Loucy (cell line): ENCODE measurements at regions not wholly inside any gene's neighbourhood (a gene's known extent, or its start where the extent isn't known, plus 50 kb on each side); places are given as distances from the start of the nearest gene placed in this dataset.

Experiments used
- H2AFZ ChIP-seq: fragments of 200-600 bp; sonication (generic); 2 replicates; pipeline ENCODE4 v1.6.0; 2016; ENCODE audit warnings: antibody characterized with exemption, mild to moderate bottlenecking, low read length, moderate library complexity
- H3F3A ChIP-seq: fragments of 200-600 bp; 2 replicates; pipeline ENCODE4 v1.6.0; 2016; ENCODE audit warnings: antibody characterized with exemption, low read depth, mild to moderate bottlenecking
- H3K27me3 ChIP-seq: fragments of 200-600 bp; sonication (generic); 2 replicates; pipeline ENCODE4 v1.6.1; 2014; ENCODE audit warnings: low read length, mild to moderate bottlenecking; ENCODE audit not compliant: insufficient read depth, poor library complexity, severe bottlenecking
- H3K36me3 ChIP-seq: fragments of 200-600 bp; sonication (generic); 2 replicates; pipeline ENCODE4 v1.6.1; 2016; ENCODE audit warnings: low read length; ENCODE audit not compliant: insufficient read depth
- H3K4me1 ChIP-seq: fragments of 200-600 bp; sonication (generic); 2 replicates; pipeline ENCODE4 v1.5.1; 2014; ENCODE audit warnings: low read length, mild to moderate bottlenecking; ENCODE audit not compliant: insufficient read depth, poor library complexity, severe bottlenecking
- H3K4me2 ChIP-seq: fragments of 200-600 bp; sonication (generic); 2 replicates; pipeline ENCODE4 v1.6.0; 2014; ENCODE audit warnings: antibody characterized with exemption, low read length, low read depth, mild to moderate bottlenecking; ENCODE audit not compliant: poor library complexity, severe bottlenecking
- H3K4me3 ChIP-seq: fragments of 200-600 bp; sonication (generic); 2 replicates; pipeline ENCODE4 v1.5.1; 2014; ENCODE audit warnings: low read length, mild to moderate bottlenecking, mixed read lengths; ENCODE audit not compliant: poor library complexity, severe bottlenecking
- H3K79me2 ChIP-seq: fragments of 200-600 bp; sonication (generic); 2 replicates; pipeline ENCODE4 v1.6.1; 2014; ENCODE audit warnings: low read length; ENCODE audit not compliant: insufficient read depth
- H3K9ac ChIP-seq: fragments of 200-600 bp; sonication (generic); 2 replicates; pipeline ENCODE4 v1.6.0; 2014; ENCODE audit warnings: mild to moderate bottlenecking, low read depth, low read length, moderate library complexity; ENCODE audit not compliant: poor library complexity, severe bottlenecking
- H3K9me2 ChIP-seq: fragments of 200-600 bp; sonication (generic); replicated peaks from 2 replicates; pipeline ENCODE4 v1.6.1; 2016; ENCODE audit warnings: low read depth, low read length, mixed read lengths
- H3K9me3 ChIP-seq: fragments of 200-600 bp; sonication (generic); 2 replicates; pipeline ENCODE4 v1.6.1; 2014; ENCODE audit warnings: mild to moderate bottlenecking, antibody characterized with exemption, low read length, low read depth; ENCODE audit not compliant: insufficient read depth
- H4K20me1 ChIP-seq: fragments of 200-600 bp; sonication (generic); 2 replicates; pipeline ENCODE4 v1.6.0; 2014; ENCODE audit warnings: antibody characterized with exemption, low read length, mild to moderate bottlenecking; ENCODE audit not compliant: insufficient read depth, poor library complexity, severe bottlenecking
- EZH2phosphoT487 ChIP-seq: fragments of 200-600 bp; IDR thresholded peaks from 2 replicates; pipeline ENCODE4 v1.6.1; 2018; ENCODE audit warnings: antibody characterized with exemption, mild to moderate bottlenecking, moderate library complexity, borderline replicate concordance
- TF ChIP-seq, protein P1 (sequence below): fragments of 200-600 bp; sonication (generic); conservative IDR thresholded peaks from 2 replicates; pipeline ENCODE4 v1.5.1; 2014; ENCODE audit warnings: mild to moderate bottlenecking, antibody characterized with exemption, low read length

DNA sequence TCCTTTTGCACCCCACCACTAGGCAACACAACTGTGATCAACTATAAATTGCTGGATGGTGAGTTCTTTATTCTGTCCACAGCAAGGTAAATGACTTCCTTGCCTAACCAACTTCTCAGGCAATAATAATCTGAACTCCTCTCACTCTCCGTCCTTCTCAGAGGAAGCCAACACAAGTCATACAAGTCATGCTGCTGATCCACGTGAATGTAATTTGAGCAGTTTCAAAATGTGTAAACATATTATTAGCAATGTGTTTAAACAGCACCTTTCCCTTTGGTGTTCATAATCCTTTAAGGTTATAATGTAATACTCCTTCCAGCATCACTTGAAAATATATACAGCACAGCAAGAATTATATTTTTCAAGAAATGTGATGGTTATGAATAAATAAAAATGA lies 127.9 kb downstream of the QRSL1 start:
- Histone ChIP-seq H3K9ac (peak overlapping the region; percentile 41), H3K27me3 (no peaks in the 10 kb centered on the region), H2AFZ (peak overlapping the region; percentile 9), H3K36me3 (no peaks in the 10 kb centered on the region), H3K4me2 (peak overlapping the region; percentile 63), H3K4me3 (peak overlapping the region; percentile 54), H3K9me3 (peaks cover 4% of the 10 kb centered on the region; the same call in 1 of the 2 replicates), H3K9me2 (no peaks in the 10 kb centered on the region), H4K20me1 (no peaks in the 10 kb centered on the region), H3K4me1 (peaks cover 21% of the 10 kb centered on the region), H3F3A (0 out of 2 replicates have a peak, but pooled peaks cover 7% of the 10 kb centered on the region), H3K79me2 (no peaks in the 10 kb centered on the region)
- TF ChIP-seq, protein P1, sequence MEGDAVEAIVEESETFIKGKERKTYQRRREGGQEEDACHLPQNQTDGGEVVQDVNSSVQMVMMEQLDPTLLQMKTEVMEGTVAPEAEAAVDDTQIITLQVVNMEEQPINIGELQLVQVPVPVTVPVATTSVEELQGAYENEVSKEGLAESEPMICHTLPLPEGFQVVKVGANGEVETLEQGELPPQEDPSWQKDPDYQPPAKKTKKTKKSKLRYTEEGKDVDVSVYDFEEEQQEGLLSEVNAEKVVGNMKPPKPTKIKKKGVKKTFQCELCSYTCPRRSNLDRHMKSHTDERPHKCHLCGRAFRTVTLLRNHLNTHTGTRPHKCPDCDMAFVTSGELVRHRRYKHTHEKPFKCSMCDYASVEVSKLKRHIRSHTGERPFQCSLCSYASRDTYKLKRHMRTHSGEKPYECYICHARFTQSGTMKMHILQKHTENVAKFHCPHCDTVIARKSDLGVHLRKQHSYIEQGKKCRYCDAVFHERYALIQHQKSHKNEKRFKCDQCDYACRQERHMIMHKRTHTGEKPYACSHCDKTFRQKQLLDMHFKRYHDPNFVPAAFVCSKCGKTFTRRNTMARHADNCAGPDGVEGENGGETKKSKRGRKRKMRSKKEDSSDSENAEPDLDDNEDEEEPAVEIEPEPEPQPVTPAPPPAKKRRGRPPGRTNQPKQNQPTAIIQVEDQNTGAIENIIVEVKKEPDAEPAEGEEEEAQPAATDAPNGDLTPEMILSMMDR: no peak
- TF ChIP-seq EZH2phosphoT487: no peak

DNA sequence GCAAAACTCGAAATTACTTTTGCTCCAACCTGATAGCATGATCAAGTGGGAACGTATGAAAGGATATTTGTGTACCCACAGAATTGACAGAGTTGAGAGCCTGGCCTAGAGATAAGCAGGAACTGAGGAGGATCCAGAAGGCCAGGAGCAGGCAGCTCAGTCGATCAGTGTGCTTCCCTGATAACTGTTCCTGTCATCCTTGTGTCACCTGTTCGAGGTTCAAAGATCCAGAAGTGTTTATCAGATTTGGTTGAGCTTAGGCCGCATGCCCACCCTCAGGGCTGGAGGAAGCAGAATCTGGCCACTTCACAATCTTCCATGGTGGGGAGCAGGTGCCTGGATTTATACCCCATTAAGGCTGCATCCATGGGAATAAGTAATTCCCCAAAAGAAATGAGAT lies 124.8 kb downstream of the QRSL1 start:
- TF ChIP-seq EZH2phosphoT487: no peak
- TF ChIP-seq, protein P1: no peak
- Histone ChIP-seq H3F3A (0 out of 2 replicates have a peak, but pooled peaks cover 7% of the 10 kb centered on the region), H3K9me2 (no peaks in the 10 kb centered on the region), H3K36me3 (no peaks in the 10 kb centered on the region), H3K4me1 (peaks cover 27% of the 10 kb centered on the region), H3K9me3 (peaks cover 4% of the 10 kb centered on the region; the same call in 1 of the 2 replicates), H3K27me3 (no peaks in the 10 kb centered on the region), H3K4me3 (no peak overlapping the region), H3K79me2 (no peaks in the 10 kb centered on the region), H3K9ac (no peak overlapping the region), H3K4me2 (no peak overlapping the region), H2AFZ (no peak overlapping the region), H4K20me1 (no peaks in the 10 kb centered on the region)

DNA sequence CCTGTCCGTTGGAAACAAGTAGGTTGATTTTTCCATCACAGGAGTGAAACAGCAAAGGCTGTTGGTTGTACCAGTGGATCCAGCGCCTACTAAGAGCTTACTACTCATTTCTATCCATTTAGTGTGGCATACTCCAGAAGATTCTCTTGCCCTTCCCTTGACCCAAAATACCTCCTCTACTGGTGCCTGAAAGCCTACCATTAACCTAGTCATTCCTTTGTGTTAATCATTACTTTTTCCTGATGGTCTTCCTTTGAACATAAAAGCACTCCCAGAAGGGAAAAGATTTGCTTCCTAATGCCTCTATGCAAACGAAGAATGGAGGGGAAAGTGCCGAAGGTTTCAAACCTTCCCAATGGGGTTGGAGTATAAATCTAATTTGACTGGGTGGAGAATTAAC lies 123.3 kb downstream of the QRSL1 start:
- no peak overlapping the region for H2AFZ ChIP-seq
- no peaks in the 10 kb centered on the region for H3K9me3 ChIP-seq
- no peaks in the 10 kb centered on the region for H3K79me2 ChIP-seq
- no peaks in the 10 kb centered on the region for H3K27me3 ChIP-seq
- no peak overlapping the region for H3K9ac ChIP-seq
- no peaks in the 10 kb centered on the region for H3K36me3 ChIP-seq
- H3K4me1 ChIP-seq: peaks cover 23% of the 10 kb centered on the region
- TF ChIP-seq, protein P1: no peak
- no peak for TF ChIP-seq EZH2phosphoT487
- no peaks in the 10 kb centered on the region for H3K9me2 ChIP-seq
- no peak overlapping the region for H3K4me2 ChIP-seq
- H3K4me3 ChIP-seq: no peak overlapping the region
- H3F3A ChIP-seq: 0 out of 2 replicates have a peak, but pooled peaks cover 4% of the 10 kb centered on the region
- H4K20me1 ChIP-seq: no peaks in the 10 kb centered on the region
